ENCODE measurements at regions not wholly inside any gene's neighbourhood (a gene's known extent, or its start where the extent isn't known, plus 50 kb on each side); places are given as distances from the start of the nearest gene placed in this dataset.

- TF ChIP-seq CTCF (IDR thresholded peaks at IDR 0.05) (no peak), EP300 (IDR thresholded peaks at IDR 0.05; ENCODE audit: low read depth) (no peak), POLR2A (IDR thresholded peaks at IDR 0.05) (no peak)
Measured at GRCh38 chr5:173712609-173713175, 96.2 kb upstream of the BOD1 start.

All from transverse colon (tissue), 3 donors.